CD4-positive, alpha-beta T cell (primary cell): ENCODE measurements at regions not wholly inside any gene's neighbourhood (a gene's known extent, or its start where the extent isn't known, plus 50 kb on each side); places are given as distances from the start of the nearest gene placed in this dataset.

Experiments used
- ATAC-seq: fragments of 200-7000 bp; cut with Tn5 transposase; one replicate; pipeline ENCODE4 v1.10.0; 2022; ENCODE audit warnings: mild to moderate bottlenecking; ENCODE audit not compliant: poor library complexity
- CTCF ChIA-PET: fragments of 350-600 bp; sonication (Branson Sonifier 250); formaldehyde crosslinking; loops from one replicate; lab custom pipeline; 2021; ENCODE audit warnings: antibody characterized with exemption, inconsistent platforms; lab: Charles Lee
- POLR2A ChIA-PET: fragments of 350-600 bp; sonication (Branson Sonifier 250); formaldehyde crosslinking; loops from one replicate; lab custom pipeline; 2021; ENCODE audit warnings: antibody characterized with exemption, inconsistent platforms; lab: Charles Lee
- DNase-seq, 14 experiments: peaks; one replicate each; pipeline ENCODE4 v3.0.0-alpha.2; 2013 to 2020; ENCODE audit warnings: mixed read lengths in 2 of 14
- H3K27ac ChIP-seq, 2 donors: one replicate each; pipeline versions ENCODE4 v1.5.1 to v1.7.0; 2013; ENCODE audit warnings: low read length in 2 of 2, low read depth in 1 of 2, mild to moderate bottlenecking in 1 of 2
- H3K27me3 ChIP-seq, 2 experiments: 1 replicate in 1 of 2; 2 replicates in 1 of 2; pipeline versions ENCODE4 v1.6.1 to v1.7.0; 2013; ENCODE audit warnings: low read length in 2 of 2, control low read depth in 1 of 2, mild to moderate bottlenecking in 1 of 2, moderate library complexity in 1 of 2; ENCODE audit not compliant: insufficient read depth in 2 of 2, control insufficient read depth in 1 of 2
- H3K36me3 ChIP-seq: one replicate; pipeline ENCODE4 v1.6.1; 2013; ENCODE audit warnings: low read length, control low read depth; ENCODE audit not compliant: insufficient read depth
- H3K4me1 ChIP-seq: one replicate; pipeline ENCODE4 v1.6.1; 2013; ENCODE audit warnings: low read length, control low read depth; ENCODE audit not compliant: insufficient read depth
- H3K4me3 ChIP-seq: one replicate; pipeline ENCODE4 v1.5.1; 2013; ENCODE audit warnings: mild to moderate bottlenecking, low read length, moderate library complexity
- H3K9me3 ChIP-seq, 2 experiments: 1 replicate in 1 of 2; 2 replicates in 1 of 2; pipeline versions ENCODE4 v1.6.1 to v1.7.0; 2013; ENCODE audit warnings: low read length in 2 of 2, mild to moderate bottlenecking in 2 of 2, control low read depth in 1 of 2, moderate library complexity in 1 of 2; ENCODE audit not compliant: control insufficient read depth in 1 of 2, insufficient read depth in 1 of 2
- H3K27ac Mint-ChIP-seq: one replicate; pipeline ENCODE4 v1.8.0; 2020; ENCODE audit warnings: mixed read lengths
- H3K27me3 Mint-ChIP-seq: one replicate; pipeline ENCODE4 v1.8.0; 2021; ENCODE audit warnings: mixed read lengths
- H3K36me3 Mint-ChIP-seq: one replicate; pipeline ENCODE4 v1.8.0; 2021; ENCODE audit warnings: low read depth, mixed read lengths
- H3K4me1 Mint-ChIP-seq: one replicate; pipeline ENCODE4 v1.8.0; 2021; ENCODE audit warnings: low read depth, mixed read lengths
- H3K4me3 Mint-ChIP-seq: one replicate; pipeline ENCODE4 v1.8.0; 2020; ENCODE audit warnings: mild to moderate bottlenecking, mixed read lengths
- H3K9me3 Mint-ChIP-seq: one replicate; pipeline ENCODE4 v1.8.0; 2020; ENCODE audit warnings: mixed read lengths
- intact Hi-C, 2 experiments: fragments of 100-400 bp; cut with DNase I in 1 of 2; cut with micrococcal nuclease in 1 of 2; formaldehyde crosslinking; loops; one replicate each; pipeline versions ENCODE4 v1.15.1 to v1.9.0; 2023 to 2025; cut with DNase I, micrococcal nuclease
- TF ChIP-seq, protein P1 (sequence below): fragments of 200-600 bp; IDR thresholded peaks from one replicate; pipeline ENCODE4 v1.8.0; 2022; ENCODE audit warnings: antibody characterized with exemption, mild to moderate bottlenecking

DNA sequence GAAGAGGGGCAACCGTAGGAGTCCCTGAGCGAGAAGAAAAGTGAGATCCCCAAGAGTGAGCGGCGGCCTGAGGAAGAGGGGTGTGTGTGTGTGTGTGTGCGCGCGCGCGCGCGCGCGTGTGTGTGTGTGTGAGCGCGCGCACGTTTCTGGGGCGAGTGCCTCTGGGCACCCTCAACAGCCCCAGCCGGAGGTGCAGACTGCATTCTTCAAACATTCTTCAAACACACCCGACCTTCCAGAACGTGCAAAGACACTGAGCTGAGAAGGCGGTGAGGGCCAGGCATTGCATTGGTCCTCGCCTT lies 76.2 kb upstream of the FOXP4 start:
- H3K27ac ChIP-seq: no peak overlapping the region
- peaks cover 83% of the 10 kb centered on the region for H3K27me3 Mint-ChIP-seq
- DNase-seq (peak in 4 of 14 experiments; percentile 4 to 33 (median 16)), ATAC-seq (peak; percentile 46)
- H3K27me3 ChIP-seq: peaks cover 35 to 45% of the 10 kb centered on the region in 2 experiments
- H3K4me3 Mint-ChIP-seq: peak overlapping the region; percentile 50
- H3K9me3 ChIP-seq: no peaks in the 10 kb centered on the region
- TF ChIP-seq, protein P1, sequence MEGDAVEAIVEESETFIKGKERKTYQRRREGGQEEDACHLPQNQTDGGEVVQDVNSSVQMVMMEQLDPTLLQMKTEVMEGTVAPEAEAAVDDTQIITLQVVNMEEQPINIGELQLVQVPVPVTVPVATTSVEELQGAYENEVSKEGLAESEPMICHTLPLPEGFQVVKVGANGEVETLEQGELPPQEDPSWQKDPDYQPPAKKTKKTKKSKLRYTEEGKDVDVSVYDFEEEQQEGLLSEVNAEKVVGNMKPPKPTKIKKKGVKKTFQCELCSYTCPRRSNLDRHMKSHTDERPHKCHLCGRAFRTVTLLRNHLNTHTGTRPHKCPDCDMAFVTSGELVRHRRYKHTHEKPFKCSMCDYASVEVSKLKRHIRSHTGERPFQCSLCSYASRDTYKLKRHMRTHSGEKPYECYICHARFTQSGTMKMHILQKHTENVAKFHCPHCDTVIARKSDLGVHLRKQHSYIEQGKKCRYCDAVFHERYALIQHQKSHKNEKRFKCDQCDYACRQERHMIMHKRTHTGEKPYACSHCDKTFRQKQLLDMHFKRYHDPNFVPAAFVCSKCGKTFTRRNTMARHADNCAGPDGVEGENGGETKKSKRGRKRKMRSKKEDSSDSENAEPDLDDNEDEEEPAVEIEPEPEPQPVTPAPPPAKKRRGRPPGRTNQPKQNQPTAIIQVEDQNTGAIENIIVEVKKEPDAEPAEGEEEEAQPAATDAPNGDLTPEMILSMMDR: no peak
- ChIA-PET POLR2A (no interaction called here), CTCF (no interaction called here)
- H3K27ac Mint-ChIP-seq: no peak overlapping the region
- H3K36me3 Mint-ChIP-seq: no peaks in the 10 kb centered on the region
- intact Hi-C loops: no loop called here
- no peaks in the 10 kb centered on the region for H3K9me3 Mint-ChIP-seq
- no peaks in the 10 kb centered on the region for H3K36me3 ChIP-seq
- H3K4me3 ChIP-seq: peak overlapping the region; percentile 22
- peaks cover 15% of the 10 kb centered on the region for H3K4me1 ChIP-seq
- H3K4me1 Mint-ChIP-seq: peaks cover 6% of the 10 kb centered on the region

DNA sequence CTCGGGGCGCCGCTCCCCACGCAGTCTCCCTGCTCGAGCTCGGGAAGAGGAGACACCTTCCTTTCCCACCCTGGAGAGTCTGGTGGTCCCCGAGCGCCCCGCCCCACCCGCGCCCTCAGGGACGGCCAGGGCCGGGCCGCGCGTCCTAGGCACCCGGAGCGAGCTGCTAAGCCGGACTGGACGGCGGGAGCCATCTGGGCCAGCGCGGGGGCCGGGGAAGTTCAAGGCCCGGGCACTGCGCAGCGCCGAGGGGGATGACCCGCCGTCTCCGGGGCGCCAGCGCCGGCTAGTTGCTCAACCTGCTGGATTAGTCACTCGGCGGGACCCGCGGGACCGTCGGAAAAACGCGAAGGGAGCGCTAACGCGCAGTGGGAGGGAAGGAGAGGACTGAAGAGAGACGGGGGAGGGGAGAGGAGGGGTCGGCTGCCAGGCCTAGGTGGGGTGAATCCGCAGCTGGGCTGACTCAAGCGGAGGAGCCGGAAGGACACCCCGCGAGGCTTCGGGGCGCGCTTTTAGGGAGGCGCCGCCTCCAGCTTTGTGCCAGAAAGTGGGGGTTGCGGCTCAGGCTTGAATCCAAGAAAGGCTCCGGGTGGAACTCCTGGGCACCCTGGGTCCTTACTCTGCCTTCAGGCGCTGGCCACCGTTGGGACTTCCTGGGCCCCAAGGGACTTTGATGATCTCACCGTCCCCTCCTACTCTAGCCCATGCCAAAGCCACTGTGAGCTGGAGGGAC lies 75.7 kb upstream of the FOXP4 start:
- peak in 1 of 14 experiments; percentile 5 for DNase-seq
- Mint-ChIP-seq H3K4me3 (no peak overlapping the region), H3K9me3 (no peaks in the 10 kb centered on the region), H3K27ac (no peak overlapping the region), H3K4me1 (peaks cover 6% of the 10 kb centered on the region), H3K36me3 (no peaks in the 10 kb centered on the region), H3K27me3 (peaks cover 83% of the 10 kb centered on the region)
- TF ChIP-seq, protein P1: no peak
- Histone ChIP-seq H3K9me3 (no peaks in the 10 kb centered on the region), H3K4me1 (peaks cover 15% of the 10 kb centered on the region), H3K27ac (no peak overlapping the region), H3K4me3 (peak overlapping the region; percentile 22), H3K36me3 (no peaks in the 10 kb centered on the region), H3K27me3 (peaks cover 33 to 45% of the 10 kb centered on the region in 2 experiments)
- ChIA-PET CTCF (no interaction called here), POLR2A (no interaction called here)
- intact Hi-C loops: no loop called here
- no peak for ATAC-seq

DNA sequence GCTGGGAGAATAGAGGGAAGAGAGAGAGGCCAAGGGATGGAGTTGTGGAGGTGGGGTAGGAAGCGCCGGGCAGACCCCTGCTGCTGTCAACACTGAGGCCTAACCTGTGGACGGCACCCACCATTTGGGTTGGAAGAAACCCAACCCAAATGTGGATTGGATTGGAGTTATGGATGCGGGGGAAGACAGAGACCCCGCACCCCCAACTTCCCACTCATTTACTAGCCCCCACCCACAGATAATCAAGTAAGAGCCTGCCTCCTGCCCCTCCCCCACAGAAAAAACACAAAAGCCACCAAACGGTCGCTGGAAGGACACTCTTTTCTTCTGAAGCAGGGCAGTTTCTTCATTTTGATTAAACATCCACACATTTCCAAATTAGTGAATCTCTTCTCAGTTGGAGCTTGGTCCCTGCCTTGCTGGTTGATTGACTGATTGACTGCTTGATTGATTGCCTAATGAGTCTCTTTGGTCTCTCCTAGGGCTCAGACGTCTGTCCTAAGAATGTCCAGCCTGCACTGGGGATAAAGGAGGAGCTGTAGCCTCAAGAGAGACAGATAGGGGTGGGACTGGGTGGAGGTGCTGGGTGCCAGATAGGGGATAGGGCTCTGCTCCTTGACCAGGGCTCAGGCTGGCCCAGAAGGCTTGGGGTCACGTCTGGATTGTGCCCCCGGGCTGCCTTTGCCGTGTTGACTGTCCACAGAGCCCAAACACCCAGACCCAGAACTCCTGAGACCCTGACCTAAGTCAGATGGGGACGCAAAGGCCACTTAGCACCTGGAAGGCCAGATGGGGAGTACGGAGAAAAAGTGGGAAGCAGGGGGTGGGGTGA lies 74.9 kb upstream of the FOXP4 start:
- DNase-seq: no peak
- no peaks in the 10 kb centered on the region for H3K36me3 Mint-ChIP-seq
- no peak overlapping the region for H3K27ac Mint-ChIP-seq
- CTCF ChIA-PET: no interaction called here
- H3K27me3 Mint-ChIP-seq: peaks cover 81% of the 10 kb centered on the region
- H3K4me1 ChIP-seq: peaks cover 15% of the 10 kb centered on the region
- no peaks in the 10 kb centered on the region for H3K9me3 Mint-ChIP-seq
- H3K27me3 ChIP-seq: peaks cover 32 to 45% of the 10 kb centered on the region in 2 experiments
- H3K27ac ChIP-seq: no peak overlapping the region
- H3K4me1 Mint-ChIP-seq: peaks cover 6% of the 10 kb centered on the region
- H3K4me3 ChIP-seq: no peak overlapping the region
- intact Hi-C loops: no loop called here
- no peak overlapping the region for H3K4me3 Mint-ChIP-seq
- TF ChIP-seq, protein P1: no peak
- no peaks in the 10 kb centered on the region for H3K9me3 ChIP-seq
- ATAC-seq: no peak
- POLR2A ChIA-PET: no interaction called here
- no peaks in the 10 kb centered on the region for H3K36me3 ChIP-seq
